ENCODE measurements at regions not wholly inside any gene's neighbourhood (a gene's known extent, or its start where the extent isn't known, plus 50 kb on each side); places are given as distances from the start of the nearest gene placed in this dataset.
"Not testable (repeated sequence)": the region's sequence is repeated elsewhere in the genome, so short reads cannot be mapped to it uniquely, and the experiment has no call there.

DNA sequence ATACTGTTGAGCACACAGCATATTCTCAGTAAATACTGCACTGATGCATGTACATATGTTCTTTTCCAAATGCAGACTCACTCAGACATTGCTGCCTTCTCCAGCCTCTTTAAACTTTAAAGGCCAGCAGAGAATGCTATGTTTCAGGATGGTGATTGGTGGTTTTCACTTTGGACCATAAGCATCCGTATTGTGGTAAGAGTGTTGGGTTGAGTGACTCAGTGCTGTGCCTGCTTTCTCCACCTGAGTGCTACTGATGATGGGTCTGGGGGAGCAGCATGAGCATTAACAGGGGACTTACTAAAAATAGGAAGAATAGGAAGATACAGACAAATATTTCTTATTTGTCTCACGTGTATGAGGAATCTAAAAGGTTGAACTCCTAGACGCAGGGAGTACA, 56.3 kb upstream of the ZNF92 start:
- DNase-seq: no peak

DNA sequence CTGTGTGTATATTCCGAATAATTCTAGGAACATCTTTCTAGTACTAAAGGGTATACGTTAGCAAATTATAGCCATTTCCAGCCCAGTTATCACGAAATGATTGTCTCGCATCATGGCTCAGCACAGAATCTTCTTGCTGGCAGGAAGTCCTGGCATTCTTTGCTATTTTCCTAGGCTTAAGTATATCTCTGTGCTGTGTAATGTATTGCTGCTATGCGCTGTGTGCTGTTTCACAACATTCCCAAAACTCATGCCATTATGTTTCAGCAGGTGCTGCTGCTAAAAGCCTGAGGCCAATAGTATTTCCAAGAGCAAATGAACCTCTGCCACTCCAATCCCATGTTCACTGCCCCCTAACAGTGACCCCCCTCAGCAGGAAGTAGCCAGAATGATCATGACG, 62.9 kb upstream of the ZNF92 start:
- DNase-seq: no peak

DNA sequence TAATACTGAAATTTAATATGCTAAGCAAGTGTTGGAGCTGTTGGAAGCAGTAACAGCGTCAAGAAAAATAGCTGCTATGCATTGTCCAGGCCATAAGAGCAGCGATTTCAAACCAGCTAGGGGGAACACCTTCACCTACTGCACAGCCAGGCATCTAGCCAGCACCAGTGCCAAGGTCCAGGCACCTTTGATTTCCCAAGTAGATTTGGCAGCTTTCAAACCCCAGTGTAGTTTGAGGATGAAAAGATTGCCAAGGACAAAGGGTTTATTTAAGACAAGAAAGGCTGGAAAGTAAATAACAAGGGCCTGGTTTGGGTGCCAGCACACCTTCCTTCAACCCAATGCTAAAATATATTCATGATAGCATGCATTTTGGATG, 65.4 kb upstream of the ZNF92 start:
- no peak for DNase-seq

DNA sequence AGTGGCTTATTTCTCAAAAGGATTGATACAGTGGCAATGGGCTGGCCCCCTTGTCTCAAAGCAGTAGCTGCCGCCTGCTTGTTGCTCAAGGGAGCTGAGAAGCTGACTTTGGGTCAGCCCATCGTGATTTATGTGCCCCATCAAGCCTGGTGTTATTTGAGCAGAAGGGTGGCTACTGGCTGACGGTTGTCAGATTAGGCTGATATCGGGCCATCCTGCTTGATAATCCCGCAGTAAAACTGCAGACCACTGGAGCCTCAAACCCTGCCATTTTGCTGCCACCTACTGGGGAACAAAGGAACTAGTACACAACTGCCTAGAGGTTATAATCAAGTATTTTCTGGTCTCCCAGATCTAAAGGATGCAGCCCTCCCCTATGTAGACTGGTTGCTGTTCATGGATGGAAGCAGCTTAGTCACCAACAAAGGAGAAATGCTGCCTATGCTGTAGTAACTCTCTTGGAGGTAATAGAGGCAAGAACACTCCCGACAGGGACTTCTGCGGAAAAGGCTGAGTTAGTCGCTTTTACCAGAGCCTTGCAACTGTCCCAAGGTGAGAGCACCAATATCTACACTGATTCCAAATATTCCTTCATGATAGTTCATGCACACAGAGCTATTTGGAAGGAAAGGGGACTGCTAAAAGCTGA, 65.9 kb upstream of the ZNF92 start:
- DNase-seq: no peak

DNA sequence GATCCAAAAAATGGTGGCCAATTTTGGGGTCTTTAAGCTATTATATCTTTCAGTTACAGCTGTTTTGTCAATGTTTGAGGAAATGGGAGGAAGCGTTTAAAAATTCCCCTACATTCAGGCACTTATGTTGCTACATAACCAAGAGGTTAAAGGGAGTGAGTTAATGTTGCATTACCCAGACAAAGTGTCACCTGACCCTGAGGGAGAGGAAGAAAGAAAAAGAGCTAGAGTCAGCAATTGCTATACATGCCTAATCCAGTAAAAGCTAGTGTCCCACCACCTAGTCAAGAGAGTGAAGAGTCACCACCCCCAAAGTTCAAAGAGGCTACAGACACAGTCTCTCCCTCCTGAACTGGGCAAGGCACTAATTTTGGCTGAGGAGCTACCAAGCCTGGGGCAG, 69.5 kb upstream of the ZNF92 start:
- no peak for DNase-seq

DNA sequence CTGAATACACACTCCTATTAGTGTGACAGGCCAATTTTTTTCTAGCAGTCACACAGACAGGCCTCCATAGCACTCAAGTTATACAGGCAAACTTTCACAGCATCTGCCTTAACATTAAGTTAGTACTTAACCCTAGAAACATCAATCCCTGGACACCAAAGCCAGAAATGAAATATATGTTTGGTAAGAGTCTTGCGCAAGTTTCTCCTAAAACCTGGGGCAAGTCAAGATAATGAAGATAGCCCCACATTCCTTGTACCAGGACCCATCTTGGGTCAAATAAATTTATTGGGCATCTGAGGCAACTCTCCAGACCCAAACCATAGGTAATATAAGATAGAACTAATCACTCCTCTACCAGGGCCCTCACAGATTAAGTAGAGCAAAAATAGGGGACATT, 70.8 kb upstream of the ZNF92 start:
- no peak for DNase-seq

DNA sequence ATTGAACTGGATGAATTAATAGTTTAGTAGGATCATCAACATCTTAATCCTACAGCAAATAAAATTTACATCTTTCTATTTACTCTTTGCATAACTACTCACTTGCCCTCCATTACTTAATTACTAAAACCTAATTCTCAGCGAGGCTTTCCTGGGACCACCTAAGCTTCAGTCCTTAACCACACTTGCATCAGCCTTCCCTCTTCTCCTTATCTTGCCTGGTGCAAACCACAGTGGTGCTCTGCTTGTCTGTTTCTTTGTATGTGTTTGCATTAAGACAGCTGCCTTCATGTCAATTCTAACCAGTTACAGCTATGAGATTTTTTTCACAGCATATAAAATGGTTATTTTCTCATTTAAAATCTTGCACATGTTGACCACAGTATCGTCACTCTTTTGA, 72.6 kb upstream of the ZNF92 start:
- DNase-seq: no peak

DNA sequence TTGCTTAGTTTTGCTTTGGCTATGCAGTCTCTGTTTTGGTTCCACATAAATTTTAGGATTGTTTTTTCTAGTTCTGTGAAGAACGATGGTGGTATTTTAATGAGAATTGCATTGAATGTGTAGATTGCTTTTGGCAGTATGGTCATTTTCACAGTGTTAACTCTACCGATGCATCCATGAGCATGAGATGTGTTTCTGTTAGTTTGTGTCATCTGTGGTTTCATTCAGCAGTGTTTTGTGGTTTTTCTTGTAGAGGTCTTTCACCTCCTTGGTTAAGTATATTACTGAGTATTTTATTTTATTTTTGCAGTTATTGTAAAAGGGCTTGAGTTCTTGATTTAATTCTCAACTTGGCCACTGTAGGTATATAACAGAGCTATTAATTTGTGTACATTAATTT, 78.2 kb upstream of the ZNF92 start:
- peak; percentile 28 for DNase-seq

DNA sequence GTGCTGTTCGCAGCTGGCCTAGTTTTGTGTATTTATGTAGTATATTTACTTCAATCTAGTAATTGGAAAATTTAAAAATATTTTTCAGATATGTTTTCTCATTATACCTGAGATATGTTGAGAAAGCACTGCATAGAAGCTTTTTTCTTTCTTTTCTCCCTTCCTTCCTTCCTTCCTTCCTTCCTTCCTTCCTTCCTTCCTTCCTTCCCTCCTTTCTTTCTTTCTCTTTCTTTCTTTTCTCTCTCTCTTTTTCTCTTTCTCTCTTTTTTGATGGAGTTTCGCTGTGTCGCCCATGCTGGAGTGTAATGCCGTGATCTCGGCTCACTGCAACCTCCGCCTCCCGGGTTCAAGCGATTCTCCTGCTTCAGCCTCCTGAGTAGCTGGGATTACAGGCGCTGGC, 83.3 kb upstream of the ZNF92 start:
- DNase-seq: not testable (repeated sequence)

DNA sequence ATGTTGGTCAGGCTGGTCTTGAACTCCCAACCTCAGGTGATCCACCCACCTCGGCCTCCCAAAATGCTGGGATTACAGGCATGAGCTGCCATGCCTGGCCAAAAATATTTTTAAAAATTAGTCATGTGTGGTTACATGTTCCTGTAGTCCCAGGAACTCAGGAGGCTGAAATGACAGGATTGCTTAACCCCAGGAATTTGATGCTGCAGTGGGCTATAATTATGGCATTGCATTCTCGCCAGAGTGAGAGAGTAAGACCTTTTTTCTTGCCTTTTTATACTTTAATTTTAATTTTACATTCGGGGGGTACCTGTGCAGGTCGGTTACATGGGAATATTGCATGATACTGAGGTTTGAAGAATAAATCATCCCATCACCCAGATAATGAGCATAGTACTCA, 86.6 kb upstream of the ZNF92 start:
- no peak for DNase-seq

DNA sequence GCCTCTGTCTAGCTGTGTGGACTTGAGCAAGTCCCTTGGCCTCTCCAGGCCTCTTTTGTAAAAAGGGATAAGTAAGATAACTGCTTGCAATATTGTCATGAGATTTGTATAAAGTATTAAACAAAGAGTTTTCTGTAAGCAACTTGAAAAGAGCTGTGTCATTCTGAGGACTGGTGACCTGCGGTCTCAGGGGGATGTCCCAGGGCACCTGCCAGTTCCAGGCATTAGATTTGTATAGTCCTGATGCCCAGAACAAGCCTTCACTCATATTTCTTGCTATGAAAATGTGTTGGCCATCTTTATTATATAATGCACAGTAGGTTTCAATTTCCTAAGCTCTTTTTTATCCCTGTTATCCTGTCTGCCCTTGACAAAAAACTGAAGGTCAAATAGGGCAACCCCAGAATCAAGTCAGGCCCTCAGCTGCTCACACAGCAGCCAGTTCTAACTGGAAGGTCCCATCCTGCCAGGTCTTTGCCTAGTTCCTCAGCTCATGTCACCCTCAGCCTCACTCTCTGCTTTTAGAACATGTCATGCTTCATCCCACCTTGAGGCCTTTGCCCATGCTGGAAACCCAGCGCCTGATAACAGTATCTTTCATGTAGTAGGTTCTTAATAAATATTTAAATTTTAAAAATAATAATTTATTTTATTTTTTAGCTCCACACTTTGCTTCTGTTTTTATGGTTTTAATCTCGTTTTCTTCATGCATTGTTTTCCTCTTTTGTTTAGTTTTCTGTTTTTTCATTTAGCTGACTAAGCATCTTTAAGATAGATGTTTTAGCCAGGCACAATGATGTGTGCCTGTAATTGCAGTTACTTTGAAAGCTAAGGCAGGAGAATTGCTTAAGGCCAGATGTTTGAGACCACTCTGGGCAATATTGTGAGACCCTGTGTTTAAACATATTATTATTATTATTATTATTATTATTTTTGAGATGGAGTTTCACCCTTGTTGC, 87.5 kb upstream of the ZNF92 start:
- no peak for DNase-seq

DNA sequence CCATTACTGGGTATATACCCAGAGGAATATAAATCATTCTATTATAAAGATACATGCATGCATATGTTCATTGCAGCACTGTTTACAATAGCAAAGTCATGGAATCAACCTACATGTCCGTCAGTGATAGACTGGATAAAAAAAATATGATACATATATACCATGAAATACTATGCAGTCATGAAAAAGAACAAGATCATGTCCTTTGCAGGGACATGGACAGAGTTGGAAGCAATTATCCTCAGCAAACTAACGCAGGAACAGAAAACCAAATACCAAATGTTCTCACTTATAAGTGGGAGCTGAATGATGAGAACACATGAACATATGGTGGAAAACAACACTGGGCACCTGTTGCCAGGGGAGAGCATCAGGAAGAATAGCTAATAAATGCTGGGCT, 88.4 kb upstream of the ZNF92 start:
- not testable (repeated sequence) for DNase-seq

DNA sequence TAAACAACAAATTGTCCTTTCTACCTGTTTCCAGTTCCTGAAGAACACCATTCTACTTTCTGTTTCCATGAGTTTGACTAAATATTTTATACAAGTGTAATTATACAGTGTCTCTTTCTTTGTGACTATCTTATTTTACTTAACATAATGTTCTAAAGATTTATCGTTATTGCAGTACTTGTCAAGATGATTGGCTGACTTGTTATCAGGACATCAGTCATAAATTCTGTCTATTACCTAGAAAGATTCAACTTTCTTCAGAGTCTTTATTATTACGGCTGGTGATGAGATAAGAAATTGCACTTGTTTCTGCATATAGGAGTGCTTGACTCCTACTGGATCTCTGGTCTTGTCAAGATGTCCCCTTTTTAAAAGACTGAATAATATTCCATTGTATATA, 93.9 kb upstream of the ZNF92 start:
- no peak for DNase-seq

DNA sequence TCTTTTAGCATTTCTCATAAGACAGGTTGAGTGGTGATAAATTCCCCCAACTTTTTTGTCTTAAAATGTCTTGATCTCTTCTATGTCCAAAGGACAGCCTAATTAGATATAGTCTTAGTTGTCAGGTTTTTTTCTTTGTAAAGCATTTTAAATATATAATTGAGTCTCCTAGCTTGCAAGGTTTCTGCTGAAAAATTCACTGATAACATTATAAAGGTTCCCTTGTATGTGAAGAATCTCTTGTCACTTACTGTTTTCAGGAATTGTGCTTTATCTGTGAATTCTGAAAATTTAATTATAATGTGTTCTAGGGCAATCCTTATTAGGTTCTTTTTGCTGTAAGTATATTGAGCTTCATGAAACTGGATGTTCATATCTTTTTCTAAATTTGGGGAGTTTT, 96.8 kb upstream of the ZNF92 start:
- DNase-seq: no peak

DNA sequence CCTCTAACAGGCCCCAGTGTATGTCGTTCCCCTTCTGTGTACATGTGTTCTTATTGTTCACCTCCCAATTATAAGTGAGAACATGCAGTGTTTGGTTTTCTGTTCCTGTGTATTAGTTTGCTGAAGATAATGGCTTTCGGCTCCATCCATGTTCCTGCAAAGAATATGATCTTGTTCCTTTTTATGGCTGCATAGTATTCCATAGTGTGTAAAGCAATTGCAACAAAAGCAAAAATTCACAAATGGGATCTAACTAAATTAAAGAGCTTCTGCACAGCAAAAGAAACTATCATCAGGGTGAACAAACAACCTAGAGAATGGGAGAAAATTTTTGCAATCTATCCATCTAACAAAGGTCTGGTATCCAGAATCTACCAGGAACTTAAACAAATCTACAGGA, 102.2 kb upstream of the ZNF92 start:
- DNase-seq: not testable (repeated sequence)

DNA sequence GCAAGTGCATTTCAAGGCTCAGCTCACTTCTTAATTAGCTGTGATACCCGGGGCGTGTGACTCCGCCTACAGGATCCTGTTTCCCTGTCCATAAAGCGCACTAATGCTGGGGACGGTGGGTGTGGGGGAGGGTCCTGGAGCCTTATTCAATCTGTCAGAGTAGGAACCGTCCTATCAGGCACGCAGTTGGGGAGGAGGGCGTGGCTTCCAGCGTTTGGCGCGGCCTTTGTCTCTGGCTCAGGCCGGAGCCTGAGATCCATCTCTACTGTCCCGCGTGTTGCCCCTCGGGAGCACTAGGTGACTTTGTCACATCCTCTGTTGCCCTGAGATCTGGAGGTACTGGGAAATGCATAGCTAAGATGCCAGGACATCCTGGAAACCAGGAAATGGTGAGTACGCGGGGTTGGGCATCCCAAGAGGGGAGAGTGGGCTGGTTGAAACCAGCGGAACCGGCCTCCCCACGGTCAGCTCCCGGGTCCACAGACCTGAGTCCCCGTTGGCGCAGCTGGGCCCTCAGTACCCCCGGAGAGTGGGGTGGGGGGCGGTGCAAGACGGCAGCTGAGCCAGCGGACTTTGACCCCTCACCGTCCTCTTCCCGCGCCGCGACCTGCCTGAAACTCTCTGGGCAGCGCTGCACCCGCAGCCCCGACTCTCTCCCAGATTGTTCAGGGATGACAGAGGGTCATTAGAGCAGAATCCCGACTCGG, 104.4 kb upstream of the ZNF92 start:
- DNase-seq: no peak

DNA sequence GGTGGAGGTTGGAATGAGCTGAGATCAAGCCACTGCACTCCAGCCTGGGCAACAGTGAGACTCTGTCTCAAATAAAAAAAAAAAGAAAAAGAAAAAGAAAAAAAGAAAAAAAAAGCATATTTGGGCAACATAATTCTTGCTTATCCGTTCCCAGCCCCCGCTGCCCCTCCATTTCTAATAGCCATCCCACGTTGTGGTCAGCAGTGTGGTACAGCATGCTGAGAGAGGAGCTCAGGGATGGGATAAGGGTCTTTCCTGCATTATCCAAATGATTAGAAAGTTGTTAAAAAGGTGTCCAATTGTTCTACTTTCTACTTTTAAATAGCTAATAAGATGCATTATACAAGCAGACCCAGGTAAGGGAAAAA, 104.9 kb upstream of the ZNF92 start:
- no peak for DNase-seq

DNA sequence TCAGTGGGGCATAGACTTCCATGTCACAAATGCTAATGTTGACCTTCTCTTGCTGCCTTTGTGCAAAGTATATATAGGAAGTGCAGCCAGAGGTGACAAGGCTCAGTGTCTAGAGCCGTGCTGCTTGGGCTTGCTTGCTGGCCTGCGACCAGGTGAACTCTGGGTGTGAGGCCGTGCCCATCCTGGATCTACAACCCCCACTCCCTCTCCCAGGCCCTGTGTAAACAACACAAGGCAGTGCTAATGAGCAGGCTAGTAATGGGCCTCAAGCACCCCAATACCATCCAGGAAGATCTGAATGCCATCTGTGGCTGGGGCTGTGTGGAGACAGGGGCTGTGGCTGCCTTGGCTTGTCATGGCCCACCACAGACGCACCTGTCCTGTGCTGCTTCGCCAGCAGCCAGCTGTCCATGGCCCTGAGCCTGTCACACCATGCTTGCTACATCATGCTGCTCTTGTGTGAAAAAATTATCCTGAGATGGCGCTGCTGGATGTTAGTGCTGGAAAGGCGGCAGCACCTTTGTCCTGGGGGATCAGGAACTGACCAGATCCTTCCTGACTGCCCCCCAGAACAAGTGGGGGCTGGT, 107.6 kb upstream of the ZNF92 start:
- no peak for DNase-seq

DNA sequence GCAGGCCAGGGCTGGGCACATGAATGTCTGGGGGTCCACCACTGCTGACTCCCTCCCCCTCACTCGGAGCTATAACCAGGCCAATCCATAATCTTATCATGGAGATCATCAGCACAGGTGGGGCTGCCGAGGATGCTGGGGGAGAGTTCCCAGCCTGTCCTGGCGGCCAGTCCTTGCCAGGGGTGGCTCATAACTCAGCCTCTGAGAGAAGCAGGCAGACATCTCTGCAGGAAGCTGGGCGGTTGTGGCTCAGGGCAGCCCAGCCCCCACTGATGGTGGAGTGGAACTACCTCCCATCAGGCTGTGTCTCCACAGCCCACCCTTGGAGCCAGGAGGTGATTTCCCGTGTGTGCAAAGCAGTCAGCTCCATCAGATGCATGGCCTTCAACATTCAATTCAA, 109.4 kb upstream of the ZNF92 start:
- DNase-seq: no peak

DNA sequence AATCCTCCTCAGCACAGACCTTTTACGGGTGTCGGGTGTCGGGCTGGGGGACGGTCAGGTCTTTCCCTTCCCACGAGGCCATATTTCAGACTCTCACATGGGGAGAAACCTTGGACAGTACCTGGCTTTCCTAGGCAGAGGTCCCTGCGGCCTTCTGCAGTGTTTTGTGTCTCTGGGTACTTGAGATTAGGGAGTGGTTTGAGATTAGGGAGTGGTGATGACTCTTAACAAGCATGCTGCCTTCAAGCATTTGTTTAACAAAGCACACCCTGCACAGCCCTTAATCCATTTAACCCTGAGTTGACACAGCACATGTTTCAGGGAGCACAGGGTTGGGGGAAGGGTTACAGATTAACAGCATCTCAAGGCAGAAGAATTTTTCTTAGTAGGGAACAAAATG, 113.0 kb upstream of the ZNF92 start:
- not testable (repeated sequence) for DNase-seq

DNA sequence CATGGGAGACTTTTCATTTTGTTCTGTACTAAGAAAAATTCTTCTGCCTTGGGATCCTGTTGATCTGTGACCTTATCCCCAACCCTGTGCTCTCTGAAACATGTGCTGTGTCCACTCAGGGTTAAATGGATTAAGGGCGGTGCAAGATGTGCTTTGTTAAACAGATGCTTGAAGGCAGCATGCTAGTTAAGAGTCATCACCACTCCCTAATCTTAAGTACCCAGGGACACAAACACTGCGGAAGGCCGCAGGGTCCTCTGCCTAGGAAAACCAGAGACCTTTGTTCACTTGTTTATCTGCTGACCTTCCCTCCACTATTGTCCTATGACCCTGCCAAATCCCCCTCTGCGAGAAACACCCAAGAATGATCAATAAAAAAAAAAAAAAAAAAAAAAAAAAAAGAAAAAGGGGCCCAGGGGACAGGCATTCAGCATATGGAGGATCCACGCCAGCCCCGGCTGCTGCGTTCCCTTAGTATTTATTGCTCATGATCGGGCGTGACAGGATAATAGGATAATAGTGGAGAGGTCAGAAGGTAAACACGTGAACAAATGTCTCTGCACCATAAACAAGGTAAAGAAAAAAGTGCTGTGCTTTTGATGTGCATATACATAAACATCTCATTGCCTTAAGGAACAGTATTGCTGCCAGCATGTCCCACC, 113.7 kb upstream of the ZNF92 start:
- not testable (repeated sequence) for DNase-seq

DNA sequence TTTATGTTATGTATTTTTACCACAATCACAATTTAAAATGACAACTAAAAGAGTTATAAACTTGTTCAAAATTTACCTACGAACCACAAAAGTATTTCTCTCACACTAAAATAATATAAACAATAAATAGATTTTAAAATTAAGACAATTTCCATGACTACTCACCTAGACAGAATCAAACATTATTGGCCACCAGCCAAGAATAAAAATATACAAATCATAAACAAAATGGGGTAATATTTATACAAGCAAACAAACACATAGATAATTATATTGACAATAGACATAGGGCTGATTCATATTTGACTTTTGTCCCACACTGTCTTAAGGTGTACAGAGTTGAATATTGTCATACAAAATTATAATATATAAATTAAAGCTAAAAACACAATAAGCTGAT, 119.6 kb upstream of the ZNF92 start:
- DNase-seq: no peak

Data from GF-D8 (cell line).